GM12878 (cell line): ENCODE measurements at regions not wholly inside any gene's neighbourhood (a gene's known extent, or its start where the extent isn't known, plus 50 kb on each side); places are given as distances from the start of the nearest gene placed in this dataset.

ENCODE experiments used
- ATAC-seq: fragments of 200-7000 bp; cut with Tn5 transposase; 3 replicates; pipeline ENCODE4 v1.9.1; 2020; ENCODE audit warnings: mild to moderate bottlenecking, moderate library complexity
- BruUV-seq: library from RNA; stranded (reverse); fragments of 400-500 nt; replicated peaks from 2 replicates; lab custom pipeline; 2021; lab: Mats Ljungman, UMichigan
- CTCF ChIA-PET: fragments of 300-600 bp; sonication (Branson Sonifier 250); formaldehyde crosslinking; extraction: SDS; loops from one replicate; lab custom pipeline; 2021; ENCODE audit warnings: inconsistent platforms; lab: Yijun Ruan, JAX
- POLR2A ChIA-PET: fragments of 350-600 bp; formaldehyde crosslinking; extraction: SDS; loops from one replicate; lab custom pipeline; 2021; ENCODE audit warnings: inconsistent platforms; lab: Charles Lee
- RAD21 ChIA-PET: fragments of 300-600 bp; sonication (Branson Sonifier 250); formaldehyde crosslinking; loops from one replicate; lab custom pipeline; 2023; ENCODE audit warnings: antibody characterized with exemption; ENCODE audit not compliant: unreplicated experiment; lab: Charles Lee
- SMC1A ChIA-PET: fragments of 300-600 bp; sonication (Branson Sonifier 250); formaldehyde crosslinking; loops from one replicate; lab custom pipeline; 2023; ENCODE audit not compliant: unreplicated experiment, uncharacterized antibody; lab: Charles Lee
- DNase-seq: peaks from one replicate; pipeline ENCODE4 v3.0.0-alpha.2; 2011; ENCODE audit warnings: low read depth, low spot score
- FAIRE-seq: peaks from 3 replicates; lab custom pipeline; 2011; peaks lifted over from hg19 to GRCh38; lab: Jason Lieb, UNC
- H2AFZ ChIP-seq: 2 replicates; pipeline ENCODE4 v1.6.0; 2011; ENCODE audit warnings: low read depth, low read length, control low read depth; ENCODE audit not compliant: control insufficient read depth
- H3K27ac ChIP-seq: 2 replicates; pipeline ENCODE4 v1.5.1; 2011; ENCODE audit warnings: control low read depth; ENCODE audit not compliant: control insufficient read depth, insufficient read depth
- H3K27me3 ChIP-seq, 2 experiments: replicated peaks in 1 of 2; 2 replicates each; pipeline versions ENCODE4 v1.6.0 to v1.6.1; 2011; ENCODE audit warnings: low read length in 1 of 2; ENCODE audit not compliant: control insufficient read depth in 2 of 2, insufficient read depth in 2 of 2
- H3K36me3 ChIP-seq, 2 experiments: 2 replicates each; pipeline ENCODE4 v1.5.1; 2011; ENCODE audit warnings: low read length in 1 of 2; ENCODE audit not compliant: control insufficient read depth in 2 of 2, insufficient read depth in 2 of 2
- H3K4me1 ChIP-seq: 2 replicates; pipeline ENCODE4 v1.6.1; 2011; ENCODE audit warnings: mild to moderate bottlenecking, low read length, moderate library complexity, mixed read lengths; ENCODE audit not compliant: control insufficient read depth, insufficient read depth
- H3K4me2 ChIP-seq: 2 replicates; pipeline ENCODE4 v1.6.0; 2011; ENCODE audit warnings: control low read depth; ENCODE audit not compliant: control insufficient read depth, insufficient read depth
- H3K4me3 ChIP-seq: fragments of 200-600 bp; sonication (generic); 2 replicates; pipeline ENCODE4 v1.5.1; 2016
- H3K79me2 ChIP-seq: 2 replicates; pipeline ENCODE4 v1.6.0; 2011; ENCODE audit warnings: low read length; ENCODE audit not compliant: control insufficient read depth, insufficient read depth
- H3K9ac ChIP-seq: 2 replicates; pipeline ENCODE4 v1.8.0; 2011; ENCODE audit warnings: low read length, control low read depth, mixed read lengths; ENCODE audit not compliant: control insufficient read depth, insufficient read depth
- H3K9me3 ChIP-seq: replicated peaks from 3 replicates; pipeline ENCODE4 v1.5.1; 2011; ENCODE audit warnings: mild to moderate bottlenecking, low read length; ENCODE audit not compliant: control insufficient read depth, insufficient read depth
- H4K20me1 ChIP-seq: 2 replicates; pipeline ENCODE4 v1.6.0; 2011; ENCODE audit not compliant: control insufficient read depth, insufficient read depth
- ATF7 ChIP-seq: fragments of 450-650 bp; IDR thresholded peaks from 2 replicates; pipeline ENCODE4 v1.6.1; 2016; ENCODE audit warnings: low read depth, mild to moderate bottlenecking
- CBFB ChIP-seq: IDR thresholded peaks from 2 replicates; pipeline ENCODE4 v1.6.1; 2016; ENCODE audit warnings: antibody characterized with exemption, low read depth
- CBX5 ChIP-seq: sonication (generic); IDR thresholded peaks from 2 replicates; pipeline ENCODE4 v1.6.1; 2016; ENCODE audit warnings: low read depth, moderate library complexity, mild to moderate bottlenecking, inconsistent platforms
- CREM ChIP-seq: IDR thresholded peaks from 2 replicates; pipeline ENCODE4 v1.6.1; 2014; ENCODE audit warnings: antibody characterized with exemption, low read depth
- EP300 ChIP-seq, 2 experiments: fragments of 150-350 bp in 1 of 2; IDR thresholded peaks; 2 replicates each; pipeline ENCODE4 v1.6.1; 2011 to 2012; ENCODE audit warnings: low read depth in 2 of 2, low read length in 2 of 2, borderline replicate concordance in 1 of 2, improper control_type of control experiment in 1 of 2, inconsistent platforms in 1 of 2; ENCODE audit not compliant: control insufficient read depth in 1 of 2
- FOS ChIP-seq: IDR thresholded peaks from 3 replicates; pipeline ENCODE4 v1.6.1; 2011; ENCODE audit warnings: borderline replicate concordance; ENCODE audit not compliant: insufficient read length; ENCODE audit errors: extremely low read depth
- POLR2AphosphoS2 ChIP-seq: IDR thresholded peaks from 2 replicates; pipeline ENCODE4 v1.6.1; 2011; ENCODE audit warnings: low read depth, mild to moderate bottlenecking, low read length, improper control_type of control experiment, moderate library complexity
- RAD51 ChIP-seq: fragments of 450-650 bp; IDR thresholded peaks from 2 replicates; pipeline ENCODE4 v1.6.1; 2016; ENCODE audit warnings: moderate library complexity, mild to moderate bottlenecking, inconsistent platforms
- SREBF1 ChIP-seq: IDR thresholded peaks from 2 replicates; pipeline ENCODE4 v1.6.1; 2012; ENCODE audit warnings: mild to moderate bottlenecking, low read length
- SUZ12 ChIP-seq: fragments of 200-600 bp; sonication (generic); IDR thresholded peaks from one replicate; pipeline ENCODE4 v1.6.1; 2018; ENCODE audit warnings: antibody characterized with exemption, mild to moderate bottlenecking; ENCODE audit not compliant: unreplicated experiment
- YY1 ChIP-seq: IDR thresholded peaks from 2 replicates; pipeline ENCODE4 v1.6.1; 2011; ENCODE audit warnings: low read depth, mild to moderate bottlenecking, low read length
- WGBS: methylation state at CpG from one replicate; pipeline ENCODE4 v1.1.6; 2016; ENCODE audit warnings: low lambda C conversion rate; ENCODE audit not compliant: insufficient replicate concordance, insufficient coverage; ENCODE audit errors: missing lambda C conversion rate; 5-methylcytosine and 5-hydroxymethylcytosine counted together
- in situ Hi-C: fragments of 300-500 bp; cut with MboI; formaldehyde crosslinking; loops from 9 replicates; pipeline ENCODE4 v1.14.3; 2018; ENCODE audit warnings: mixed read lengths
- intact Hi-C: fragments of 100-400 bp; cut with micrococcal nuclease; formaldehyde crosslinking; loops from one replicate; pipeline ENCODE4 v1.14.2; 2022; ENCODE audit not compliant: unreplicated experiment
- TF ChIP-seq, protein P1 (sequence below): fragments of 450-650 bp; IDR thresholded peaks from 2 replicates; pipeline ENCODE4 v1.6.1; 2017; ENCODE audit warnings: mild to moderate bottlenecking, moderate library complexity
- TF ChIP-seq, protein P2 (sequence below): fragments of 450-650 bp; IDR thresholded peaks from 2 replicates; pipeline ENCODE4 v1.6.1; 2016; ENCODE audit warnings: mild to moderate bottlenecking

DNA sequence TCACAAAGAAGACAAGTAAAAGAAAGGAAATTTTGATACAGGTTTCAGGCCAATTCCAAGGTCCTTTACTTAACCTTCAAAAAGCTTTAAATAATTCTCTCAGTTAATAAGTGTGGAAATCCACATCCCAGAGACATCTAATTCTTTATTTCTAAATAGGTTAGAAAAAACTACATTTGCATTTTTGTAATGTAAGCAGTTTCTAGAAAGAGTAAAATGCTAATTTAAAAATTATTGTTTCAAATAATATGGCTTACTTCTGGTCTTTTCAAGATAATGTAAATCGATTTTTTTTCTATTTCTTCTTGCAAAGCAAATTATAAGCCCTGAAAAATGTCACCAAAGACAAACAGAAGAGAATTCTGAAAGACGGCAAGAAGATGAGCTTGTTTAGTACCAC, 180.4 kb upstream of the HHIP start:
- no peaks in the 10 kb centered on the region for H3K9me3 ChIP-seq
- DNase-seq = no peak
- ChIA-PET CTCF (interaction anchor here (0.5 kb wide), 1 partner anchor 36 kb away, joined by 3 read pairs; no protein-coding TSS in a partner anchor), RAD21 (no interaction called here), POLR2A (no interaction called here), SMC1A (no interaction called here)
- no peaks in the 10 kb centered on the region for H3K27me3 ChIP-seq
- in situ Hi-C loops (no loop called here), intact Hi-C loops (no loop called here)
- H3K79me2 ChIP-seq = no peaks in the 10 kb centered on the region
- H3K4me1 ChIP-seq = no peaks in the 10 kb centered on the region
- 45% methylated on average over 2 of the region's 2 CpGs for WGBS
- H3K36me3 ChIP-seq = no peaks in the 10 kb centered on the region
- H3K4me2 ChIP-seq = no peak overlapping the region
- no peak overlapping the region for H3K9ac ChIP-seq
- no peak for FAIRE-seq
- BruUV-seq = no TSS peak
- ATAC-seq = no peak
- H4K20me1 ChIP-seq = no peaks in the 10 kb centered on the region
- no peak for TF ChIP-seq POLR2AphosphoS2
- TF ChIP-seq FOS = no peak
- no peak for TF ChIP-seq YY1
- no peak overlapping the region for H2AFZ ChIP-seq
- no peak overlapping the region for H3K4me3 ChIP-seq
- H3K27ac ChIP-seq = no peak overlapping the region

DNA sequence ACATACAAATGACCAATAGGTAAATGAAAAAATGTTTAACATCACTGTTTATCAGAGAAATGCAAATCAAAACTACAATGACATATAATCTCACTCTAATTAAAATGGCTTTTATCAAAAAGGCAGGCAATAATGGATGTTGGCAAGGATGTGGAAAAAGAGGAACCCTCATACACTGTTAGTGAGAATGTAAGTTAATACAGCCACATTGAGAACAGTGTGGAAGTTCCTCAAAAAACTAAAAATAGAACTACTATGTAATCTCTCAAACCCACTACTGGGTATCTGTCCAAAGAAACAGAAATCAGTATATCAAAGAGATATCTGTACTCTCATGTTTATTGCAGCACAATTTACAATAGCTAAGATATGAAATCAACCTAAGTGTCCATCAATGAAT, 165.9 kb upstream of the HHIP start:
- no peak overlapping the region for H3K27ac ChIP-seq
- no peaks in the 10 kb centered on the region for H3K4me1 ChIP-seq
- no peak overlapping the region for H3K9ac ChIP-seq
- no peak overlapping the region for H3K4me3 ChIP-seq
- ChIA-PET POLR2A (no interaction called here), SMC1A (no interaction called here), RAD21 (no interaction called here), CTCF (no interaction called here)
- H4K20me1 ChIP-seq = no peaks in the 10 kb centered on the region
- no peak overlapping the region for H3K4me2 ChIP-seq
- no TSS peak for BruUV-seq
- DNase-seq (no peak), FAIRE-seq (no peak), ATAC-seq (no peak)
- H3K9me3 ChIP-seq = no peaks in the 10 kb centered on the region
- no peaks in the 10 kb centered on the region for H3K27me3 ChIP-seq
- no peak for TF ChIP-seq CREM
- no peak for TF ChIP-seq SREBF1
- TF ChIP-seq SUZ12 = no peak
- no peak for TF ChIP-seq ATF7
- no peak for TF ChIP-seq EP300 (IDR thresholded peaks at IDR 0.05; ENCODE audit: borderline replicate concordance in 1 of 2, control insufficient read depth in 1 of 2, low read depth in 2 of 2, low read length in 2 of 2)
- TF ChIP-seq, protein P1, sequence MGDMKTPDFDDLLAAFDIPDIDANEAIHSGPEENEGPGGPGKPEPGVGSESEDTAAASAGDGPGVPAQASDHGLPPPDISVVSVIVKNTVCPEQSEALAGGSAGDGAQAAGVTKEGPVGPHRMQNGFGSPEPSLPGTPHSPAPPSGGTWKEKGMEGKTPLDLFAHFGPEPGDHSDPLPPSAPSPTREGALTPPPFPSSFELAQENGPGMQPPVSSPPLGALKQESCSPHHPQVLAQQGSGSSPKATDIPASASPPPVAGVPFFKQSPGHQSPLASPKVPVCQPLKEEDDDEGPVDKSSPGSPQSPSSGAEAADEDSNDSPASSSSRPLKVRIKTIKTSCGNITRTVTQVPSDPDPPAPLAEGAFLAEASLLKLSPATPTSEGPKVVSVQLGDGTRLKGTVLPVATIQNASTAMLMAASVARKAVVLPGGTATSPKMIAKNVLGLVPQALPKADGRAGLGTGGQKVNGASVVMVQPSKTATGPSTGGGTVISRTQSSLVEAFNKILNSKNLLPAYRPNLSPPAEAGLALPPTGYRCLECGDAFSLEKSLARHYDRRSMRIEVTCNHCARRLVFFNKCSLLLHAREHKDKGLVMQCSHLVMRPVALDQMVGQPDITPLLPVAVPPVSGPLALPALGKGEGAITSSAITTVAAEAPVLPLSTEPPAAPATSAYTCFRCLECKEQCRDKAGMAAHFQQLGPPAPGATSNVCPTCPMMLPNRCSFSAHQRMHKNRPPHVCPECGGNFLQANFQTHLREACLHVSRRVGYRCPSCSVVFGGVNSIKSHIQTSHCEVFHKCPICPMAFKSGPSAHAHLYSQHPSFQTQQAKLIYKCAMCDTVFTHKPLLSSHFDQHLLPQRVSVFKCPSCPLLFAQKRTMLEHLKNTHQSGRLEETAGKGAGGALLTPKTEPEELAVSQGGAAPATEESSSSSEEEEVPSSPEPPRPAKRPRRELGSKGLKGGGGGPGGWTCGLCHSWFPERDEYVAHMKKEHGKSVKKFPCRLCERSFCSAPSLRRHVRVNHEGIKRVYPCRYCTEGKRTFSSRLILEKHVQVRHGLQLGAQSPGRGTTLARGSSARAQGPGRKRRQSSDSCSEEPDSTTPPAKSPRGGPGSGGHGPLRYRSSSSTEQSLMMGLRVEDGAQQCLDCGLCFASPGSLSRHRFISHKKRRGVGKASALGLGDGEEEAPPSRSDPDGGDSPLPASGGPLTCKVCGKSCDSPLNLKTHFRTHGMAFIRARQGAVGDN = no peak
- TF ChIP-seq CBX5 = no peak
- TF ChIP-seq, protein P2, sequence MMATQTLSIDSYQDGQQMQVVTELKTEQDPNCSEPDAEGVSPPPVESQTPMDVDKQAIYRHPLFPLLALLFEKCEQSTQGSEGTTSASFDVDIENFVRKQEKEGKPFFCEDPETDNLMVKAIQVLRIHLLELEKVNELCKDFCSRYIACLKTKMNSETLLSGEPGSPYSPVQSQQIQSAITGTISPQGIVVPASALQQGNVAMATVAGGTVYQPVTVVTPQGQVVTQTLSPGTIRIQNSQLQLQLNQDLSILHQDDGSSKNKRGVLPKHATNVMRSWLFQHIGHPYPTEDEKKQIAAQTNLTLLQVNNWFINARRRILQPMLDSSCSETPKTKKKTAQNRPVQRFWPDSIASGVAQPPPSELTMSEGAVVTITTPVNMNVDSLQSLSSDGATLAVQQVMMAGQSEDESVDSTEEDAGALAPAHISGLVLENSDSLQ = no peak
- no peak for TF ChIP-seq CBFB
- no peak for TF ChIP-seq RAD51
- no peak overlapping the region for H2AFZ ChIP-seq
- H3K79me2 ChIP-seq = no peaks in the 10 kb centered on the region
- H3K36me3 ChIP-seq = no peaks in the 10 kb centered on the region
- in situ Hi-C loops = no loop called here
- intact Hi-C loops = no loop called here
